Caco-2 (cell line): ENCODE measurements at regions not wholly inside any gene's neighbourhood (a gene's known extent, or its start where the extent isn't known, plus 50 kb on each side); places are given as distances from the start of the nearest gene placed in this dataset.

Experiments
- BruUV-seq: library from RNA; stranded (reverse); fragments of 400-500 nt; replicated peaks from 2 replicates; lab custom pipeline; 2021; lab: Mats Ljungman, UMichigan
- CTCF ChIA-PET: fragments of 300-600 bp; sonication (Branson Sonifier 250); formaldehyde crosslinking; loops from one replicate; lab custom pipeline; 2022; ENCODE audit warnings: antibody characterized with exemption; lab: Charles Lee
- POLR2A ChIA-PET: fragments of 300-600 bp; sonication (Branson Sonifier 250); formaldehyde crosslinking; loops from one replicate; lab custom pipeline; 2022; ENCODE audit warnings: antibody characterized with exemption; lab: Charles Lee
- DNase-seq, 2 experiments: peaks; one replicate each; pipeline versions ENCODE4 v3.0.0 to v3.0.0-alpha.2; 2020 to 2022
- H3K27me3 ChIP-seq: replicated peaks from 2 replicates; pipeline ENCODE4 v1.6.0; 2011; ENCODE audit warnings: low read length; ENCODE audit not compliant: control insufficient read depth, insufficient read depth
- H3K36me3 ChIP-seq: 2 replicates; pipeline ENCODE4 v1.5.1; 2011; ENCODE audit warnings: low read length; ENCODE audit not compliant: control insufficient read depth, insufficient read depth
- H3K4me1 ChIP-seq: fragments of 250-450 bp; sonication (Bioruptor Pico); 2 replicates; pipeline ENCODE4 v1.5.1; 2020; ENCODE audit warnings: mild to moderate bottlenecking
- H3K4me3 ChIP-seq: 2 replicates; pipeline ENCODE4 v1.5.1; 2011; ENCODE audit warnings: low read depth, mild to moderate bottlenecking, control low read depth, low read length
- H3K9me3 ChIP-seq: fragments of 250-450 bp; sonication (Bioruptor Pico); 2 replicates; pipeline ENCODE4 v1.5.1; 2020; ENCODE audit warnings: mild to moderate bottlenecking, moderate library complexity
- H3K27ac Mint-ChIP-seq: one replicate; pipeline ENCODE4 v1.8.0; 2022; ENCODE audit warnings: mixed read lengths; ENCODE audit not compliant: unreplicated experiment
- H3K27me3 Mint-ChIP-seq: one replicate; pipeline ENCODE4 v1.8.0; 2022; ENCODE audit warnings: mixed read lengths; ENCODE audit not compliant: insufficient read depth, unreplicated experiment
- H3K36me3 Mint-ChIP-seq: one replicate; pipeline ENCODE4 v1.8.0; 2022; ENCODE audit warnings: mild to moderate bottlenecking, mixed read lengths; ENCODE audit not compliant: insufficient read depth, unreplicated experiment
- H3K4me1 Mint-ChIP-seq: one replicate; pipeline ENCODE4 v1.8.0; 2022; ENCODE audit warnings: low read depth, mixed read lengths; ENCODE audit not compliant: unreplicated experiment
- H3K4me3 Mint-ChIP-seq: one replicate; pipeline ENCODE4 v1.8.0; 2022; ENCODE audit warnings: mild to moderate bottlenecking, moderate library complexity, mixed read lengths; ENCODE audit not compliant: unreplicated experiment
- H3K9me3 Mint-ChIP-seq: one replicate; pipeline ENCODE4 v1.8.0; 2022; ENCODE audit warnings: mixed read lengths; ENCODE audit not compliant: unreplicated experiment
- CTCF ChIP-seq, 2 experiments: fragments of 200-600 bp in 1 of 2; IDR thresholded peaks; 1 replicate in 1 of 2; 2 replicates in 1 of 2; pipeline versions ENCODE4 v1.5.1 to v1.8.0; 2011 to 2022; ENCODE audit warnings: antibody characterized with exemption in 1 of 2, control low read depth in 1 of 2, inconsistent platforms in 1 of 2, low read depth in 1 of 2, low read length in 1 of 2, mild to moderate bottlenecking in 1 of 2, moderate library complexity in 1 of 2; ENCODE audit not compliant: insufficient read depth in 1 of 2, severe bottlenecking in 1 of 2, unreplicated experiment in 1 of 2
- intact Hi-C: fragments of 100-400 bp; cut with micrococcal nuclease; formaldehyde crosslinking; loops from one replicate; pipeline ENCODE4 v1.10.0; 2022; ENCODE audit not compliant: unreplicated experiment

GRCh38 chr3:106560451-106560966, 691.7 kb upstream of the CBLB start:
- H3K27ac Mint-ChIP-seq = no peak overlapping the region
- Histone ChIP-seq H3K4me1 (no peaks in the 10 kb centered on the region), H3K4me3 (no peak overlapping the region), H3K27me3 (no peaks in the 10 kb centered on the region), H3K36me3 (no peaks in the 10 kb centered on the region), H3K9me3 (no peaks in the 10 kb centered on the region)
- no peaks in the 10 kb centered on the region for H3K9me3 Mint-ChIP-seq
- intact Hi-C loops = no loop called here
- no peaks in the 10 kb centered on the region for H3K36me3 Mint-ChIP-seq
- no peak for TF ChIP-seq CTCF (IDR thresholded peaks at IDR 0.05; ENCODE audit: insufficient read depth in 1 of 2, low read depth in 1 of 2, low read length in 1 of 2, severe bottlenecking in 1 of 2, unreplicated experiment in 1 of 2)
- POLR2A ChIA-PET = no interaction called here
- CTCF ChIA-PET = no interaction called here
- DNase-seq = no peak
- no peak overlapping the region for H3K4me3 Mint-ChIP-seq
- BruUV-seq = no TSS peak
- no peaks in the 10 kb centered on the region for H3K4me1 Mint-ChIP-seq
- no peaks in the 10 kb centered on the region for H3K27me3 Mint-ChIP-seq

GRCh38 chr3:106566277-106566676, 697.5 kb upstream of the CBLB start:
- POLR2A ChIA-PET = no interaction called here
- no peaks in the 10 kb centered on the region for H3K36me3 Mint-ChIP-seq
- H3K9me3 Mint-ChIP-seq = no peaks in the 10 kb centered on the region
- peak in 1 of 2 experiments; percentile 3 for DNase-seq
- Histone ChIP-seq H3K4me1 (no peaks in the 10 kb centered on the region), H3K9me3 (no peaks in the 10 kb centered on the region), H3K36me3 (no peaks in the 10 kb centered on the region), H3K27me3 (no peaks in the 10 kb centered on the region), H3K4me3 (no peak overlapping the region)
- TF ChIP-seq CTCF (IDR thresholded peaks at IDR 0.05; ENCODE audit: insufficient read depth in 1 of 2, low read depth in 1 of 2, low read length in 1 of 2, severe bottlenecking in 1 of 2, unreplicated experiment in 1 of 2) = no peak
- intact Hi-C loops = no loop called here
- no peak overlapping the region for H3K4me3 Mint-ChIP-seq
- H3K27ac Mint-ChIP-seq = no peak overlapping the region
- CTCF ChIA-PET = no interaction called here
- peaks cover 3% of the 10 kb centered on the region for H3K27me3 Mint-ChIP-seq
- H3K4me1 Mint-ChIP-seq = no peaks in the 10 kb centered on the region
- no TSS peak for BruUV-seq

- BruUV-seq = no TSS peak
Observed at GRCh38 chr3:106570426-106570825, 701.6 kb upstream of the CBLB start.

More at GRCh38 chr3:106570426-106570825, 701.6 kb upstream of the CBLB start:
- H3K27me3 ChIP-seq = no peaks in the 10 kb centered on the region
- ChIA-PET POLR2A (no interaction called here), CTCF (no interaction called here)
- H3K36me3 ChIP-seq = no peaks in the 10 kb centered on the region
- Mint-ChIP-seq H3K9me3 (no peaks in the 10 kb centered on the region), H3K27ac (no peak overlapping the region), H3K27me3 (peaks cover 7% of the 10 kb centered on the region), H3K36me3 (no peaks in the 10 kb centered on the region), H3K4me1 (no peaks in the 10 kb centered on the region), H3K4me3 (no peak overlapping the region)
- intact Hi-C loops = no loop called here
- H3K4me3 ChIP-seq = no peak overlapping the region
- H3K4me1 ChIP-seq = no peaks in the 10 kb centered on the region
- no peak for TF ChIP-seq CTCF (IDR thresholded peaks at IDR 0.05; ENCODE audit: insufficient read depth in 1 of 2, low read depth in 1 of 2, low read length in 1 of 2, severe bottlenecking in 1 of 2, unreplicated experiment in 1 of 2)
- H3K9me3 ChIP-seq = no peaks in the 10 kb centered on the region
- no peak for DNase-seq
